ENCODE measurements at regions not wholly inside any gene's neighbourhood (a gene's known extent, or its start where the extent isn't known, plus 50 kb on each side); places are given as distances from the start of the nearest gene placed in this dataset.

GRCh38 chr16:86663685-86664521, 85.6 kb downstream of the FOXL1 start:
- no peak overlapping the region for H3K4me3 ChIP-seq (ENCODE audit: low read depth, low read length)
- peak; percentile 59 for DNase-seq (ENCODE audit: low read depth)
- TF ChIP-seq, protein P1, sequence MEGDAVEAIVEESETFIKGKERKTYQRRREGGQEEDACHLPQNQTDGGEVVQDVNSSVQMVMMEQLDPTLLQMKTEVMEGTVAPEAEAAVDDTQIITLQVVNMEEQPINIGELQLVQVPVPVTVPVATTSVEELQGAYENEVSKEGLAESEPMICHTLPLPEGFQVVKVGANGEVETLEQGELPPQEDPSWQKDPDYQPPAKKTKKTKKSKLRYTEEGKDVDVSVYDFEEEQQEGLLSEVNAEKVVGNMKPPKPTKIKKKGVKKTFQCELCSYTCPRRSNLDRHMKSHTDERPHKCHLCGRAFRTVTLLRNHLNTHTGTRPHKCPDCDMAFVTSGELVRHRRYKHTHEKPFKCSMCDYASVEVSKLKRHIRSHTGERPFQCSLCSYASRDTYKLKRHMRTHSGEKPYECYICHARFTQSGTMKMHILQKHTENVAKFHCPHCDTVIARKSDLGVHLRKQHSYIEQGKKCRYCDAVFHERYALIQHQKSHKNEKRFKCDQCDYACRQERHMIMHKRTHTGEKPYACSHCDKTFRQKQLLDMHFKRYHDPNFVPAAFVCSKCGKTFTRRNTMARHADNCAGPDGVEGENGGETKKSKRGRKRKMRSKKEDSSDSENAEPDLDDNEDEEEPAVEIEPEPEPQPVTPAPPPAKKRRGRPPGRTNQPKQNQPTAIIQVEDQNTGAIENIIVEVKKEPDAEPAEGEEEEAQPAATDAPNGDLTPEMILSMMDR (conservative IDR thresholded peaks at IDR 0.05; ENCODE audit: low read depth, low read length), result no peak

- TF ChIP-seq, protein P1 (conservative IDR thresholded peaks at IDR 0.05; ENCODE audit: low read depth, low read length), result no peak
- H3K4me3 ChIP-seq (ENCODE audit: low read depth, low read length), result no peak overlapping the region
- DNase-seq (ENCODE audit: low read depth), result peak; percentile 87
Measured at GRCh38 chr16:86664522-86665318, 86.4 kb downstream of the FOXL1 start.

- TF ChIP-seq, protein P1 (conservative IDR thresholded peaks at IDR 0.05; ENCODE audit: low read depth, low read length), result no peak
- no peak overlapping the region for H3K4me3 ChIP-seq (ENCODE audit: low read depth, low read length)
- peak; percentile 63 for DNase-seq (ENCODE audit: low read depth)
Measured at GRCh38 chr16:86665319-86665675, 86.9 kb downstream of the FOXL1 start.

GRCh38 chr16:86665929-86666328, 87.6 kb downstream of the FOXL1 start:
- H3K4me3 ChIP-seq (ENCODE audit: low read depth, low read length), result no peak overlapping the region
- TF ChIP-seq, protein P1 (conservative IDR thresholded peaks at IDR 0.05; ENCODE audit: low read depth, low read length), result no peak
- DNase-seq (ENCODE audit: low read depth), result no peak

GRCh38 chr16:86667035-86667434, 88.7 kb downstream of the FOXL1 start:
- TF ChIP-seq, protein P1 (conservative IDR thresholded peaks at IDR 0.05; ENCODE audit: low read depth, low read length), result no peak
- DNase-seq (ENCODE audit: low read depth), result no peak
- no peak overlapping the region for H3K4me3 ChIP-seq (ENCODE audit: low read depth, low read length)

DNA sequence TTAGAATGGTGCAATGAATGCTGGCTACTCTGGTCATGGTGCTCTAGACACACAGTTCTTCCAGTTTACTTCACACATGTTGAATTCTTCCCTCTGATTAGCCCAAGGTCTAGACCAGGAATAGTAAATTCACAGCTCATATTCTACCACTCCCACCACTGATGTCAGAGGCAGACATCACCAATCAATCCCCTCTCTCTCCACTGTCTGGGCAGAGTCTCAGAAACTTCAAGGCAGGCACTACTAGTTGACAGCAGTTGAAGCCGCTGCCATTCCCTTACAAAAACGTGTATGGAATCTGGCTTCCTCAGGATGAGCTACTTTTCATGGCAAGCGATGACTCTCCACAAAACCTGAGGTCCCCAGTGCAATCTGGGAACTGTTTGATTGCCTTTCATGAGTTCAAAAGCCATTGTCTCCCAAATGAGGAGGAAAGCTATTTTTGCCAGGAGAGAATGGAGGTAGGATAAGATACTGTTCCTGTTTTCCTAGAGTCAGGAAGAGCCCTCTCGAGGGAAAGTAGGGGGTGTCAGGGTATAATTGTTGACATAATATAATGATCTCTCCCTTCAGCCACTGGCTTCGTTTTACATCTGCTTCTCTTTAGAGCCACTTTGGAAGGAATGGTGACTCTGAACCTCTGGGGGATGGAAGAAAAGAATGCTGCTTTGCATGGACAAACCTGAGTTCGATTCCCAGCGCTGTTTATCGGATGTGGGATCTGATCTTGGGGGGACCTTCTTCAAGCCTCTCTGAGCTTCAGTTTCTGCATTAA, 90.0 kb downstream of the FOXL1 start:
- TF ChIP-seq, protein P1 (conservative IDR thresholded peaks at IDR 0.05; ENCODE audit: low read depth, low read length), result no peak
- DNase-seq (ENCODE audit: low read depth), result peak; percentile 85
- no peak overlapping the region for H3K4me3 ChIP-seq (ENCODE audit: low read depth, low read length)
